ENCODE measurements at regions not wholly inside any gene's neighbourhood (a gene's known extent, or its start where the extent isn't known, plus 50 kb on each side); places are given as distances from the start of the nearest gene placed in this dataset.

- TF ChIP-seq SUZ12 (IDR thresholded peaks at IDR 0.05; ENCODE audit: extremely low read depth, insufficient read depth, insufficient read length) (no peak), YY1 (IDR thresholded peaks at IDR 0.05; ENCODE audit: insufficient read depth, insufficient read length) (no peak)
These were observed 186.4 kb upstream of the MMS22L start for GRCh38 chr6:97469451-97469850.
